HL-60 (cell line): ENCODE measurements at regions not wholly inside any gene's neighbourhood (a gene's known extent, or its start where the extent isn't known, plus 50 kb on each side); places are given as distances from the start of the nearest gene placed in this dataset.

Source experiments
- CTCF ChIP-seq: IDR thresholded peaks from one replicate; pipeline ENCODE4 v1.5.1; 2011; ENCODE audit warnings: low read length, control low read depth, inconsistent platforms; ENCODE audit not compliant: insufficient read depth
- POLR2AphosphoS5 ChIP-seq: IDR thresholded peaks from 2 replicates; pipeline ENCODE4 v1.6.1; 2012; ENCODE audit warnings: low read depth

GRCh38 chr10:84005403-84005802 lies 133.9 kb upstream of the GHITM start:
- TF ChIP-seq POLR2AphosphoS5, result no peak
- no peak for TF ChIP-seq CTCF
